ENCODE measurements at regions not wholly inside any gene's neighbourhood (a gene's known extent, or its start where the extent isn't known, plus 50 kb on each side); places are given as distances from the start of the nearest gene placed in this dataset.

- Histone ChIP-seq H3K9me3 (ENCODE audit: low read depth, low read length) (no peaks in the 10 kb centered on the region), H4K20me1 (ENCODE audit: insufficient read depth, low read length) (no peaks in the 10 kb centered on the region), H3K36me3 (ENCODE audit: insufficient read depth, low read length) (no peaks in the 10 kb centered on the region), H2AFZ (ENCODE audit: low read length) (no peak overlapping the region), H3K79me2 (ENCODE audit: insufficient read depth, low read length) (no peaks in the 10 kb centered on the region), H3K4me1 (ENCODE audit: insufficient read depth, low read length) (no peaks in the 10 kb centered on the region), H3K4me3 (ENCODE audit: insufficient read depth, low read length) (no peak overlapping the region), H3K4me2 (ENCODE audit: insufficient read depth, low read length) (no peak overlapping the region), H3K27me3 (ENCODE audit: insufficient read depth, low read length) (no peaks in the 10 kb centered on the region), H3K27ac (ENCODE audit: low read depth, low read length) (no peak overlapping the region)
- TF ChIP-seq CTCF (IDR thresholded peaks at IDR 0.05; ENCODE audit: extremely low read depth, low read depth, low read length) = no peak
- no peak for DNase-seq (ENCODE audit: insufficient read length, low spot score, missing footprints)
Observed at GRCh38 chr10:6980353-6980752, 400.3 kb upstream of the PRKCQ start.

- no peak overlapping the region for H3K4me2 ChIP-seq (ENCODE audit: insufficient read depth, low read length)
- no peak for TF ChIP-seq CTCF (IDR thresholded peaks at IDR 0.05; ENCODE audit: extremely low read depth, low read depth, low read length)
- no peaks in the 10 kb centered on the region for H3K4me1 ChIP-seq (ENCODE audit: insufficient read depth, low read length)
- H3K9me3 ChIP-seq (ENCODE audit: low read depth, low read length) = no peaks in the 10 kb centered on the region
- no peaks in the 10 kb centered on the region for H3K79me2 ChIP-seq (ENCODE audit: insufficient read depth, low read length)
- H3K4me3 ChIP-seq (ENCODE audit: insufficient read depth, low read length) = no peak overlapping the region
- H3K36me3 ChIP-seq (ENCODE audit: insufficient read depth, low read length) = no peaks in the 10 kb centered on the region
- H2AFZ ChIP-seq (ENCODE audit: low read length) = no peak overlapping the region
- H4K20me1 ChIP-seq (ENCODE audit: insufficient read depth, low read length) = no peaks in the 10 kb centered on the region
- DNase-seq (ENCODE audit: insufficient read length, low spot score, missing footprints) = no peak
- H3K27ac ChIP-seq (ENCODE audit: low read depth, low read length) = no peak overlapping the region
- H3K27me3 ChIP-seq (ENCODE audit: insufficient read depth, low read length) = no peaks in the 10 kb centered on the region
Observed at GRCh38 chr10:6979371-6979770, 399.3 kb upstream of the PRKCQ start.

GRCh38 chr10:6978187-6978627, 398.1 kb upstream of the PRKCQ start:
- Histone ChIP-seq H3K4me3 (ENCODE audit: insufficient read depth, low read length) (no peak overlapping the region), H3K27me3 (ENCODE audit: insufficient read depth, low read length) (no peaks in the 10 kb centered on the region), H2AFZ (ENCODE audit: low read length) (no peak overlapping the region), H4K20me1 (ENCODE audit: insufficient read depth, low read length) (no peaks in the 10 kb centered on the region), H3K4me1 (ENCODE audit: insufficient read depth, low read length) (no peaks in the 10 kb centered on the region), H3K27ac (ENCODE audit: low read depth, low read length) (no peak overlapping the region), H3K9me3 (ENCODE audit: low read depth, low read length) (no peaks in the 10 kb centered on the region), H3K36me3 (ENCODE audit: insufficient read depth, low read length) (no peaks in the 10 kb centered on the region), H3K4me2 (ENCODE audit: insufficient read depth, low read length) (no peak overlapping the region), H3K79me2 (ENCODE audit: insufficient read depth, low read length) (no peaks in the 10 kb centered on the region)
- DNase-seq (ENCODE audit: insufficient read length, low spot score, missing footprints) = no peak
- no peak for TF ChIP-seq CTCF (IDR thresholded peaks at IDR 0.05; ENCODE audit: extremely low read depth, low read depth, low read length)

GRCh38 chr10:6977398-6978186, 397.5 kb upstream of the PRKCQ start:
- DNase-seq (ENCODE audit: insufficient read length, low spot score, missing footprints) = no peak

More at GRCh38 chr10:6977398-6978186, 397.5 kb upstream of the PRKCQ start:
- Histone ChIP-seq H4K20me1 (ENCODE audit: insufficient read depth, low read length) (no peaks in the 10 kb centered on the region), H2AFZ (ENCODE audit: low read length) (no peak overlapping the region), H3K4me2 (ENCODE audit: insufficient read depth, low read length) (no peak overlapping the region), H3K4me3 (ENCODE audit: insufficient read depth, low read length) (no peak overlapping the region), H3K79me2 (ENCODE audit: insufficient read depth, low read length) (no peaks in the 10 kb centered on the region), H3K4me1 (ENCODE audit: insufficient read depth, low read length) (no peaks in the 10 kb centered on the region), H3K27me3 (ENCODE audit: insufficient read depth, low read length) (no peaks in the 10 kb centered on the region), H3K36me3 (ENCODE audit: insufficient read depth, low read length) (no peaks in the 10 kb centered on the region), H3K27ac (ENCODE audit: low read depth, low read length) (no peak overlapping the region), H3K9me3 (ENCODE audit: low read depth, low read length) (no peaks in the 10 kb centered on the region)
- TF ChIP-seq CTCF (IDR thresholded peaks at IDR 0.05; ENCODE audit: extremely low read depth, low read depth, low read length) = no peak

All from osteoblast (primary cell).